GM21786 (cell line): ENCODE measurements at regions not wholly inside any gene's neighbourhood (a gene's known extent, or its start where the extent isn't known, plus 50 kb on each side); places are given as distances from the start of the nearest gene placed in this dataset.

Experiments used
- ATAC-seq: cut with Tn5 transposase; IDR thresholded peaks from one replicate; pipeline ENCODE4 v1.9.1; 2021; ENCODE audit not compliant: unreplicated experiment

GRCh38 chr14:29030970-29031369 lies 264.4 kb downstream of the FOXG1 start:
- ATAC-seq = no peak

GRCh38 chr14:29035134-29035533 lies 268.5 kb downstream of the FOXG1 start:
- ATAC-seq = no peak

DNA sequence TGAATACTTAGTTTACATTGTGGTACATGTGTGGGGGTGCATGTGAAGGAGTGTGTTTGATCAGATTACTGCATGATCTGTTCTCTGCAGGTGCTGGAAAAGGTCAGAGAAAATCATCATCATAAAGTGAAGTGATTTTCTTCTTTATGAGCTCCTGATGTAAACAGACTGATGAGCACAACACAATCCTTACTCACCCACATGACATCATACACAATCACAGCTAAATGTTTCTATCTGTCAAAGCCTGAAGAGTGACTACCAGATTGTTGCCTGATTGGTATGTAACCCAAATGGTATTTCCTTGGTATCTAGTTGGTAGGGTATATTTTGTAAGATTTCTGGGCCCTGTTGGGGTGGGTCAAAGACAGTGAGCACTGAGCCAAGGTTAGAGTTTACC lies 270.8 kb downstream of the FOXG1 start:
- ATAC-seq = no peak

GRCh38 chr14:29039171-29039570 lies 272.6 kb downstream of the FOXG1 start:
- no peak for ATAC-seq

GRCh38 chr14:29042551-29042950 lies 276.0 kb downstream of the FOXG1 start:
- ATAC-seq = no peak

GRCh38 chr14:29043737-29044136 lies 277.1 kb downstream of the FOXG1 start:
- ATAC-seq = no peak

GRCh38 chr14:29045237-29045636 lies 278.6 kb downstream of the FOXG1 start:
- no peak for ATAC-seq

DNA sequence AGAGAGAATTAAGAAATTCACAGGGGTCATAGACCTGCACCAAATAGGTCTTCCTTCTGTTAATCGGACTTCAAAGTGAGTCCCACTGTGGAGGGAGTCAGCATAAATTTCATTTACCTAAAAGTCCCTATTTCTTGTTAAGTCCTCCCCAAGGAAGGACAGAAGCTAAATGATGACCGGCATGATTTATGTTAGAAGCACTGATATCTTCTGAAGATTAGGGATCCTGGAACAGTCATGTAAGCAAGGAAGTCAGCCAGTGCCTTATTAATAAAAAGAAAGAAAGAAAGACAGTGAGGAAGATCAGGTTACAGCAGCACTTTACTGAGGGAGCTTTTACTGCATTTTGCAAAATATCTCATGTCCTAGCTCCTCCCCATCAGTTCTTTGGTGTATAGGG lies 287.5 kb downstream of the FOXG1 start:
- ATAC-seq = no peak

GRCh38 chr14:29056041-29056566 lies 289.5 kb downstream of the FOXG1 start:
- no peak for ATAC-seq

- ATAC-seq = no peak
These were observed 295.1 kb downstream of the FOXG1 start for GRCh38 chr14:29061702-29062101.

DNA sequence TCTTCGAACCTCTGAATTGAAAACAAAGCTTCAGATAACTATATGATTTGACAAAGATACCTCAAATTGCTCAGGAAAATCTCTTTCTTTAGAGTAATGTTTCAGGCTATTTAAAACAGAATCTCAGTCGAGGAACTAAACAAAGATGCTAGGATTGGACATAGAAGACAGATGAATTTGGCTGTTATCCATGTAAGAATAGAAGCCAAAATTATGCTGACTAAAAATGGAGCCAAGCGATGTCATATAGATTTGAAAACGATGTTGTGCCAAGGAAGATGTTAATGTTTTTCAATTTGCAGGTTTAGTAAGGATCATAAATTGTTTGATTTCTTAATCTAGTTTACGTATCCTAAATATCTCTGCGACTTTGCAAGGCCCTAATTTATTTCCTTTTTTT lies 295.9 kb downstream of the FOXG1 start:
- ATAC-seq = no peak

DNA sequence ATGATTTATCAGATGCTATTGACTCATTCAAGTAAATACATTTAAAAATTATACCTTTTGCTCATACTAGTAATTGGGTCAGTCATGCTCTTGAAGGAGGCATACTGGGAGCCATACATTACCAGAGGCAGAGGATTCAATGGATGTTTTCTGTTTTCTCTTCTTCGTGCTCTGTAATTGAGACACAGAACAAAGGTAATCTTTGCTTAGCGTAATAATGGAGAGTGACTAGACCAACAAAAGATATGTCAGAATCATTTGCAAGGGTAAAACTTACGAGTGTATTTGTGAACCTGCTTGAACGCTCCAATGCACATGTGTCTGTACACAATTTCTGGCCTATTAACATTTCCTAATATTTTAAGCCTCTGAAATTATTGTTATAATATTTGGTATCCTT lies 296.4 kb downstream of the FOXG1 start:
- ATAC-seq = no peak

- no peak for ATAC-seq
These were observed 297.8 kb downstream of the FOXG1 start for GRCh38 chr14:29064305-29064900.

- no peak for ATAC-seq
These were observed 302.6 kb downstream of the FOXG1 start for GRCh38 chr14:29069228-29069627.

DNA sequence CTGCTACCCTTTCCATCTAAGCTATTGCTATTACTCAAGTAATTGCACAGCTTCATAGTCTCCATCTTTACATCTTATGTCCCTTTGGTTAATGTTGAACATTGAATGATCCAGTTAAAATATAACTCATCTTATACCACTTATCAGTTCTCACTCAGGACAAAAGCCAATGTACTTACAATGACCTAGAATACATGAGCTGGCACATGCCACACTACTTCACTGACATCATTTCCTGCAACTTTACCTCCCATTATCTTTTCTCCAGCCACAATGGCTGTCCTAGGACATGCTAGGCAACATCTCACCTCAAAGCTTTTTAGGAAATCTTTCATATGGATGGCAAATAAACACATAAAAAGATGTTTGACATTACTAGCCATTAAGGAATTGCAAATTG lies 309.2 kb downstream of the FOXG1 start:
- ATAC-seq = no peak

DNA sequence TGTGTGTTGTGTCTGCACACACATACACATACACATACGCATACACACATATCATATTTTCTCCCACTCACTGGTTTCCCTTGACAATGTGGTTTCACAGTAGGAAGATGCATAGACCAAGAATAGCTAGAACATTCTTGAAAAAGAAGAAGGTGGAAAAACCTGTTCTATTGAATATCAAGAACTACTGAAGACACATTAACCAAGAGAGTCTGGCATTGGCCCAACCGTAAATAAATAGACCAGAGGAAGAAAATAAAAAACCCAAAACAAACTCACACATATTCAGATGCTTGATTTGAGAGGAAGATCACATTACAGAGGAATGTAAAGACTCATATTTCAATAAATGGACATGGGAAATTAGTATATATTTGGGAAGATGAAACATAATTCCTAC lies 311.3 kb downstream of the FOXG1 start:
- ATAC-seq = no peak

DNA sequence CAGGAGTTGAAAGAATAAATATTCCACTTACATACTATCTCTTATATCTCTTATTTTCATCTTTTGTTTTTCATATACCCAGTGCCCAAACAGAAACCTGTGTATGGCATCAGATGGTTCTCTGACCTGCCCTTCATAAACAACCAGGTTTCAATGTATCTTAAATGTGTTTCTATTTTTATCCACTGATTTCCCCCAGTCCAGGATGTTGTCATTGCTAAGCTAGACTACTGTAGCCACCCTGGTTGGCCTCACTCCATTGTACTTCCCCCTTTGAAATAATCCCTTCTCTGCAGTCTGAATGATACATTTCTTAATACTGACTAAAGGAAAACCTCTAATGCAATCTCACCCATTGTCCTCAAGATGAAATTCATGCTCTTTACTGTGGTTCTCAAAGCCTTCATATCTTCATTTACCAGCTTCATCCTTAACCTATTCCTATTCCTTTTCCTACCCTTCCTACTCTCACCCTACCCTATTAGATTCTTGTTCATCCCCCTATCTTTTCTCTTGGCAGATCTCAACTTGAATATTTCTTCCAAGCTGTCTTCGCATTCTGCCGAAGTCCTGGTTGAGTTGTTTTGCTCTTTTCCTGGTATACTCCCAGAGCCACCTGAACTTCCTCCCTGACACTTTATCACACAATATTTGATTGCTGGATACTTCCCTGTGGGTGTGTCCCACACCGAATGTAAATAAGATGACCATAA lies 312.4 kb downstream of the FOXG1 start:
- ATAC-seq = no peak

- ATAC-seq = no peak
These were observed 319.0 kb downstream of the FOXG1 start for GRCh38 chr14:29085546-29085945.

- no peak for ATAC-seq
These were observed 323.3 kb downstream of the FOXG1 start for GRCh38 chr14:29089849-29090248.

DNA sequence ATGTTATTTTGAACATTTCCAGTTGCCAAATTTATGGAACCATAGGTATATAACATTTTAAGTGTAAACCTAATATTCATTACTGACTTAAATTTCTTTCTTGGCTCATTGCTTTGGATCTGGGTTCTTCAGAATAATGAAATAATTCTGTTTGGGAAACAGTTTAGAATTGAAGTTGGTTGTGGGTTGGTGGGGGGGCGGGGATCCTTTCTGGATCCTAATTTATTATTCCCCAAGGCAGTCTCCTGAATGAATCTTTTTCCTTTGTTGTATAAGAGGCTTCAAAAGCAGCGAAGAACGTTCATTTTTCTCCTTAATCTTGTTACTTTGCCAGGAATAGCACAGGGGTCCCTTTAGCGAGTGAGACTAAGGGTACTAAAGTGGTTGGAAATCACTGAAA lies 325.5 kb downstream of the FOXG1 start:
- ATAC-seq = no peak

- no peak for ATAC-seq
These were observed 330.9 kb downstream of the FOXG1 start for GRCh38 chr14:29097476-29097875.

DNA sequence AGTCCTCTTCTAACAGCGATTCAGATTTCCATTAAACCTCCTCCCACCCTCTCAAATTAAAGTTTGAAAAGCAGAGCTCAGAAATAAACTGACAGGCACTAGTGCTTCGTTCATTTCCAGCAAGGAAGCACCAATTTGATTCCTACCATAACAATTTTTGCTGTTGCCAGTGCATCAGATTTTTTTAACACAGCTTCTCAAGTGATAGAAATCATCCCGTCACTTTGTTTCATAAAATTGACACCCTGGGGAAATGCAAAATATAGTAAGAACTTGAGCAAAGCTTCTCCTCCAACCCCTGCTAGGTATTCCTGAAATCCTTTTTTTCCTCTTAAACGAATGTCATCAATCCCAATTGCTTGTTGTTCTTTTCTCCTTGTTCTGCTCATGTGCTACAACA lies 332.1 kb downstream of the FOXG1 start:
- ATAC-seq = no peak

- ATAC-seq = no peak
These were observed 335.7 kb downstream of the FOXG1 start for GRCh38 chr14:29102266-29102665.
